ENCODE measurements at regions not wholly inside any gene's neighbourhood (a gene's known extent, or its start where the extent isn't known, plus 50 kb on each side); places are given as distances from the start of the nearest gene placed in this dataset.
"Not testable (repeated sequence)": the region's sequence is repeated elsewhere in the genome, so short reads cannot be mapped to it uniquely, and the experiment has no call there.

- DNase-seq (ENCODE audit: low read depth) = peak; percentile 31
- no peak overlapping the region for H3K4me3 ChIP-seq (ENCODE audit: low read depth, low read length)
- no peak for TF ChIP-seq CTCF (IDR thresholded peaks at IDR 0.05; ENCODE audit: insufficient read depth, low read length)
Observed at GRCh38 chr21:28308516-28308915, 684.2 kb downstream of the LTN1 start.

GRCh38 chr21:28299946-28300345 lies 692.7 kb downstream of the LTN1 start:
- DNase-seq (ENCODE audit: low read depth) = no peak

GRCh38 chr21:28298251-28298672 lies 694.4 kb downstream of the LTN1 start:
- peak; percentile 95 for DNase-seq (ENCODE audit: low read depth)
- TF ChIP-seq CTCF (IDR thresholded peaks at IDR 0.05; ENCODE audit: insufficient read depth, low read length) = no peak
- H3K4me3 ChIP-seq (ENCODE audit: low read depth, low read length) = no peak overlapping the region

More at GRCh38 chr21:28299946-28300345, 692.7 kb downstream of the LTN1 start:
- H3K4me3 ChIP-seq (ENCODE audit: low read depth, low read length) = no peak overlapping the region
- TF ChIP-seq CTCF (IDR thresholded peaks at IDR 0.05; ENCODE audit: insufficient read depth, low read length) = no peak

- TF ChIP-seq CTCF (IDR thresholded peaks at IDR 0.05; ENCODE audit: insufficient read depth, low read length) = no peak
- DNase-seq (ENCODE audit: low read depth) = peak; percentile 81
- no peak overlapping the region for H3K4me3 ChIP-seq (ENCODE audit: low read depth, low read length)
Observed at GRCh38 chr21:28294051-28294450, 698.6 kb downstream of the LTN1 start.

GRCh38 chr21:28283641-28284490 lies 708.8 kb downstream of the LTN1 start:
- no peak for TF ChIP-seq CTCF (IDR thresholded peaks at IDR 0.05; ENCODE audit: insufficient read depth, low read length)
- peak; percentile 100 for DNase-seq (ENCODE audit: low read depth)
- no peak overlapping the region for H3K4me3 ChIP-seq (ENCODE audit: low read depth, low read length)

GRCh38 chr21:28282833-28283232 lies 709.8 kb downstream of the LTN1 start:
- no peak overlapping the region for H3K4me3 ChIP-seq (ENCODE audit: low read depth, low read length)
- DNase-seq (ENCODE audit: low read depth) = peak; percentile 55
- TF ChIP-seq CTCF (IDR thresholded peaks at IDR 0.05; ENCODE audit: insufficient read depth, low read length) = no peak

GRCh38 chr21:28281357-28281756 lies 711.3 kb downstream of the LTN1 start:
- DNase-seq (ENCODE audit: low read depth); H3K4me3 ChIP-seq (ENCODE audit: low read depth, low read length): not testable (repeated sequence)
